GM12872 (cell line): ENCODE measurements at regions not wholly inside any gene's neighbourhood (a gene's known extent, or its start where the extent isn't known, plus 50 kb on each side); places are given as distances from the start of the nearest gene placed in this dataset.

Experiments used
- CTCF ChIP-seq: IDR thresholded peaks from 3 replicates; pipeline ENCODE4 v1.5.1; 2011; ENCODE audit warnings: low read depth, mild to moderate bottlenecking, low read length, moderate library complexity; ENCODE audit not compliant: insufficient read depth

- peak; percentile 83 for TF ChIP-seq CTCF
Observed at GRCh38 chr7:25854608-25855497, 297.1 kb upstream of the NFE2L3 start.

- no peak for TF ChIP-seq CTCF
Observed at GRCh38 chr7:25855854-25856782, 295.9 kb upstream of the NFE2L3 start.

- no peak for TF ChIP-seq CTCF
Observed at GRCh38 chr7:25857376-25858067, 294.5 kb upstream of the NFE2L3 start.

GRCh38 chr7:25858200-25858524, 293.8 kb upstream of the NFE2L3 start:
- TF ChIP-seq CTCF = no peak

DNA sequence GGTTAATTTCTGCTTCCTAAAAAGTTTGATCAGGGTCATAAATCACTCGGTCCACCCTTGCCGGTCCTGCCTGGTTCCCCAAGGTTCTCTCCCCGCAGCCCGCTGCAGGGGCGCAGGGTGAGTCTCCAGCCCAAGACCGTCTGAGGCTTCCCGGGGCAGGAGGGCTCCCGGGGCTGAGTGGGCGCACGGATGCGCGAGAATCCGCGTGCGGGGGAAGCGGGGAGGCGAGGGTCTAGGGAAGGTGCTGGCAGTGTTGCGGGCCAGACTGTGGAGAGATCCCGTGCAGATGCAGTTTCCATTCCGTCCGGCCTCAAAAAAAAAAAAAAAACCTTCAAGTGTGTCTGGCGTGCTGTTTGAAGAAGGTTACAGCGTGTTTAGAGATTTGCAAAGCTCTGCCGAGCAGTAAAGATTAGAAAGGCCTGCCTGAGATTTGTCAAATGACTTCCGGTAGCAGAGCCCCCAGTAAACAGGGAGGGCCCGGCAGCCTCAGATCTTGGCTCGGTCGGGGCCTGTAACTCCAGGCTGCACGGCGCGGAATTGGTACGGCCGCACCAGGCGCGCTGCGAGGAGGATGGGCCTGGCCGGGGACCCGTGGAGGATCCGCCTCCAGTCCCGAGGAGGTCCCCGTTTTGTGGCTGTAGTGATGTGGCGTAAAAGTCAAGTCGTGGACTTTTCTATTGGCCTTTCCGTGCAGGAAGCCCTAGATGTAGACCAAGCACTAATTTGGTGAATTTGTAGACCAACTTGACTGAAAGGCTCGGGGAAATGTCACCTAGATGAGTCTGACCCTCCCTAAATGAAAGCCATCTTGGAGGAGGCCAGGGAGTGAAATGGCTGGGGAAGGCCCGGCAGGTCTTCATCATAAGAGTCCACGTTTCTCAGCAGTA, 293.2 kb upstream of the NFE2L3 start:
- TF ChIP-seq CTCF = no peak

GRCh38 chr7:25859412-25860274, 292.4 kb upstream of the NFE2L3 start:
- no peak for TF ChIP-seq CTCF
